Activated T-helper 1 cell treated with anti-CD3 and anti-CD28 coated beads, Interleukin-12 subunit alpha, Interleukin-12 subunit beta, Interleukin-2, Interleukin-4 antibody, amounts not matched to agents 30 ng/mL and 10 ng/mL and 1 ng/mL, durations not matched to agents 14 hours and 24 hours and 36 hours (primary cell): ENCODE measurements at regions not wholly inside any gene's neighbourhood (a gene's known extent, or its start where the extent isn't known, plus 50 kb on each side); places are given as distances from the start of the nearest gene placed in this dataset.
"Not testable (repeated sequence)": the region's sequence is repeated elsewhere in the genome, so short reads cannot be mapped to it uniquely, and the experiment has no call there.

Source experiments
- DNase-seq: peaks from one replicate; pipeline ENCODE4 v3.0.0; 2021; ENCODE audit warnings: low spot score
- H3K27ac Mint-ChIP-seq: one replicate; pipeline ENCODE4 v1.8.0; 2021; ENCODE audit warnings: mild to moderate bottlenecking, mixed read lengths
- H3K27me3 Mint-ChIP-seq: one replicate; pipeline ENCODE4 v1.8.0; 2022; ENCODE audit warnings: mild to moderate bottlenecking, moderate library complexity, mixed read lengths; ENCODE audit not compliant: insufficient read depth
- H3K36me3 Mint-ChIP-seq: one replicate; pipeline ENCODE4 v1.8.0; 2021; ENCODE audit warnings: low read depth, mixed read lengths
- H3K4me1 Mint-ChIP-seq: one replicate; pipeline ENCODE4 v1.8.0; 2021; ENCODE audit warnings: low read depth, mixed read lengths
- H3K4me3 Mint-ChIP-seq: one replicate; pipeline ENCODE4 v1.8.0; 2021; ENCODE audit warnings: mild to moderate bottlenecking, moderate library complexity, mixed read lengths
- H3K9me3 Mint-ChIP-seq: one replicate; pipeline ENCODE4 v1.8.0; 2021; ENCODE audit warnings: mixed read lengths
- intact Hi-C: fragments of 100-400 bp; cut with micrococcal nuclease; formaldehyde crosslinking; loops from one replicate; pipeline ENCODE4 v1.15.1; 2024

GRCh38 chr1:208332036-208332773 lies 88.0 kb upstream of the PLXNA2 start:
- DNase-seq: no peak
- Mint-ChIP-seq H3K4me1 (no peaks in the 10 kb centered on the region), H3K27ac (no peak overlapping the region), H3K36me3 (no peaks in the 10 kb centered on the region), H3K27me3 (peaks cover 14% of the 10 kb centered on the region), H3K9me3 (no peaks in the 10 kb centered on the region), H3K4me3 (no peak overlapping the region)
- intact Hi-C loops: no loop called here

- intact Hi-C loops: no loop called here
- Mint-ChIP-seq H3K36me3 (no peaks in the 10 kb centered on the region), H3K27ac (no peak overlapping the region), H3K9me3 (no peaks in the 10 kb centered on the region), H3K4me3 (no peak overlapping the region), H3K27me3 (peaks cover 14% of the 10 kb centered on the region), H3K4me1 (no peaks in the 10 kb centered on the region)
- no peak for DNase-seq
Observed at GRCh38 chr1:208332774-208333126, 88.6 kb upstream of the PLXNA2 start.

GRCh38 chr1:208333676-208334075 lies 89.5 kb upstream of the PLXNA2 start:
- Mint-ChIP-seq H3K4me3 (no peak overlapping the region), H3K27ac (no peak overlapping the region), H3K27me3 (peaks cover 16% of the 10 kb centered on the region), H3K36me3 (no peaks in the 10 kb centered on the region), H3K4me1 (no peaks in the 10 kb centered on the region), H3K9me3 (no peaks in the 10 kb centered on the region)
- DNase-seq: no peak
- intact Hi-C loops: no loop called here

GRCh38 chr1:208335371-208336136 lies 91.4 kb upstream of the PLXNA2 start:
- H3K9me3 Mint-ChIP-seq: no peaks in the 10 kb centered on the region
- H3K27ac Mint-ChIP-seq: no peak overlapping the region
- no peak overlapping the region for H3K4me3 Mint-ChIP-seq
- no peaks in the 10 kb centered on the region for H3K4me1 Mint-ChIP-seq
- H3K36me3 Mint-ChIP-seq: no peaks in the 10 kb centered on the region
- no peak for DNase-seq
- intact Hi-C loops: no loop called here
- peaks cover 23% of the 10 kb centered on the region for H3K27me3 Mint-ChIP-seq

- no peak for DNase-seq
- Mint-ChIP-seq H3K9me3 (no peaks in the 10 kb centered on the region), H3K27me3 (peaks cover 23% of the 10 kb centered on the region), H3K4me1 (no peaks in the 10 kb centered on the region), H3K36me3 (no peaks in the 10 kb centered on the region), H3K27ac (no peak overlapping the region), H3K4me3 (no peak overlapping the region)
- intact Hi-C loops: no loop called here
Observed at GRCh38 chr1:208336137-208336518, 91.9 kb upstream of the PLXNA2 start.

GRCh38 chr1:208339911-208340310 lies 95.7 kb upstream of the PLXNA2 start:
- Mint-ChIP-seq H3K9me3 (no peaks in the 10 kb centered on the region), H3K27me3 (peaks cover 12% of the 10 kb centered on the region), H3K4me3 (no peak overlapping the region), H3K4me1 (no peaks in the 10 kb centered on the region), H3K36me3 (no peaks in the 10 kb centered on the region), H3K27ac (no peak overlapping the region)
- intact Hi-C loops: no loop called here
- no peak for DNase-seq

GRCh38 chr1:208343226-208343625 lies 99.0 kb upstream of the PLXNA2 start:
- no peak for DNase-seq
- Mint-ChIP-seq H3K9me3 (no peaks in the 10 kb centered on the region), H3K27me3 (peaks cover 11% of the 10 kb centered on the region), H3K27ac (no peak overlapping the region), H3K36me3 (no peaks in the 10 kb centered on the region), H3K4me1 (no peaks in the 10 kb centered on the region), H3K4me3 (no peak overlapping the region)
- intact Hi-C loops: no loop called here

GRCh38 chr1:208344202-208344857 lies 100.1 kb upstream of the PLXNA2 start:
- DNase-seq: no peak
- H3K9me3 Mint-ChIP-seq: no peaks in the 10 kb centered on the region
- H3K36me3 Mint-ChIP-seq: no peaks in the 10 kb centered on the region
- no peak overlapping the region for H3K27ac Mint-ChIP-seq
- H3K27me3 Mint-ChIP-seq: peaks cover 4% of the 10 kb centered on the region
- no peaks in the 10 kb centered on the region for H3K4me1 Mint-ChIP-seq
- no peak overlapping the region for H3K4me3 Mint-ChIP-seq
- intact Hi-C loops: no loop called here

- Mint-ChIP-seq H3K27ac (no peak overlapping the region), H3K36me3 (no peaks in the 10 kb centered on the region), H3K4me1 (no peaks in the 10 kb centered on the region), H3K9me3 (no peaks in the 10 kb centered on the region), H3K4me3 (no peak overlapping the region), H3K27me3 (peaks cover 2% of the 10 kb centered on the region)
- intact Hi-C loops: no loop called here
- no peak for DNase-seq
Observed at GRCh38 chr1:208347191-208347590, 103.0 kb upstream of the PLXNA2 start.

GRCh38 chr1:208349694-208350330 lies 105.6 kb upstream of the PLXNA2 start:
- H3K4me3 Mint-ChIP-seq: no peak overlapping the region
- H3K9me3 Mint-ChIP-seq: peaks cover 4% of the 10 kb centered on the region
- H3K27me3 Mint-ChIP-seq: peaks cover 4% of the 10 kb centered on the region
- intact Hi-C loops: no loop called here
- no peak for DNase-seq
- no peaks in the 10 kb centered on the region for H3K4me1 Mint-ChIP-seq
- no peaks in the 10 kb centered on the region for H3K36me3 Mint-ChIP-seq
- no peak overlapping the region for H3K27ac Mint-ChIP-seq

GRCh38 chr1:208350815-208351214 lies 106.6 kb upstream of the PLXNA2 start:
- no peaks in the 10 kb centered on the region for H3K36me3 Mint-ChIP-seq
- peaks cover 4% of the 10 kb centered on the region for H3K27me3 Mint-ChIP-seq
- intact Hi-C loops: no loop called here
- H3K4me3 Mint-ChIP-seq: no peak overlapping the region
- no peak for DNase-seq
- H3K4me1 Mint-ChIP-seq: no peaks in the 10 kb centered on the region
- peaks cover 4% of the 10 kb centered on the region for H3K9me3 Mint-ChIP-seq
- H3K27ac Mint-ChIP-seq: no peak overlapping the region

- H3K27me3 Mint-ChIP-seq: peaks cover 4% of the 10 kb centered on the region
- H3K36me3 Mint-ChIP-seq: no peaks in the 10 kb centered on the region
- H3K4me1 Mint-ChIP-seq: no peaks in the 10 kb centered on the region
- no peak overlapping the region for H3K4me3 Mint-ChIP-seq
- intact Hi-C loops: no loop called here
- DNase-seq: no peak
- no peak overlapping the region for H3K27ac Mint-ChIP-seq
- H3K9me3 Mint-ChIP-seq: peaks cover 4% of the 10 kb centered on the region
Observed at GRCh38 chr1:208351838-208352237, 107.7 kb upstream of the PLXNA2 start.

GRCh38 chr1:208353797-208354196 lies 109.6 kb upstream of the PLXNA2 start:
- intact Hi-C loops, H3K27ac Mint-ChIP-seq, DNase-seq, H3K9me3 Mint-ChIP-seq, H3K27me3 Mint-ChIP-seq, H3K4me1 Mint-ChIP-seq, H3K4me3 Mint-ChIP-seq, H3K36me3 Mint-ChIP-seq: not testable (repeated sequence)
